ENCODE measurements at regions not wholly inside any gene's neighbourhood (a gene's known extent, or its start where the extent isn't known, plus 50 kb on each side); places are given as distances from the start of the nearest gene placed in this dataset.
"Not testable (repeated sequence)": the region's sequence is repeated elsewhere in the genome, so short reads cannot be mapped to it uniquely, and the experiment has no call there.

- Histone ChIP-seq H3K27me3 (replicated peaks in 1 of 7) (peaks cover 0 to 39% (median 0%) of the 10 kb centered on the region in 7 donors), H3K27ac (no peak overlapping the region), H3K4me1 (no peaks in the 10 kb centered on the region), H3K9me3 (peaks cover 0 to 20% (median 15%) of the 10 kb centered on the region in 8 donors), H3K4me3 (no peak overlapping the region), H3K36me3 (no peaks in the 10 kb centered on the region)
- 57 to 71% (median 60%) methylated on average over 9 of the region's 9 CpGs for WGBS, 5 donors
- no peak for TF ChIP-seq POLR2AphosphoS5 (IDR thresholded peaks at IDR 0.05)
- intact Hi-C loops (cut with DNase I; ENCODE audit: low total_unique reads) = no loop called here
- DNase-seq = no peak
These were observed 106.2 kb downstream of the KCNJ12 start for GRCh38 chr17:21482189-21482865.

DNA sequence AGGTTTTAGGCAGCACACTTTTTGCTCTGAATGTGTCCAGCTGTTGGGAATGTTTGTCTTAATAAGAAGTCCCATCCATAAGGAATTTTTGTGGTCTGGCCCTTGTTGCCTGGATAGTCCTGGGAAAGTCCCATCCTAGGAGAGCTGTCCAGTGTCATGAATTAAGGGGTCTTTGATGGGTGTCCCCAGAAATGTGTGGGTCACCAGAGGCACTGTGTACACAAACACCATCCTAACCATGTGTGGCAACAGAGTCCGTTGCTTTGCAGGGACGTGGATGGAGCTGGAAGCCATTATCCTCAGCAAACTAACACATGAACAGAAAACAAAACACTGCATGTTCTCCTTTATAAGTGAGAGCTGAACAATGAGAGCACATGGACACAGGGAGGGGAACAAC lies 111.9 kb downstream of the KCNJ12 start:
- H3K9me3 ChIP-seq; H3K27ac ChIP-seq; intact Hi-C loops (cut with DNase I; ENCODE audit: low total_unique reads); DNase-seq; H3K4me1 ChIP-seq; H3K36me3 ChIP-seq; H3K4me3 ChIP-seq: not testable (repeated sequence)
- H3K27me3 ChIP-seq (replicated peaks in 1 of 7) = peaks cover 0 to 14% (median 0%) of the 10 kb centered on the region in 7 donors
- 56 to 96% (median 81%) methylated on average over 2 of the region's 2 CpGs for WGBS, 5 donors

DNA sequence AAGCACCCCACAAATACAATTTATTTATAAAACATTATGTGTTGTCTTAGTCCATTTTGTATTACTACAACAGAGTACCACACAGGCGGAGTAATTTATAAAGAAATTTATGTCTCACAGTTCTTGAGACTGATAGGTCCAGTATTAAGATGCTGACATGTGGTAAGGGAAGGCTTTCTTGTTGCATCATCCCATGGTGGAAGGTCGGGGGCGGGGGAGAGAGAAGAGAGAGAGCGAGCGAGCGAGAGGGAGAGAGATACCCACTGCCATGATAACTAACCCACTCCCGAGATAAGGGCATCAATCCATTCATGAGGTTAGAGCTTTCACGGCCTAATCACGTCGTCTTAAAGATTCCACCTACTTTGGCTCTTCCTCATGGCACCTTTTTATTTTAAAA lies 117.8 kb downstream of the KCNJ12 start:
- intact Hi-C loops (cut with DNase I; ENCODE audit: low total_unique reads) = no loop called here
- H3K4me1 ChIP-seq = no peaks in the 10 kb centered on the region
- H3K4me3 ChIP-seq = no peak overlapping the region
- H3K27ac ChIP-seq = no peak overlapping the region
- no peaks in the 10 kb centered on the region for H3K9me3 ChIP-seq
- peaks cover 0 to 5% (median 0%) of the 10 kb centered on the region in 7 donors for H3K27me3 ChIP-seq (replicated peaks in 1 of 7)
- no peaks in the 10 kb centered on the region for H3K36me3 ChIP-seq
- no peak for DNase-seq
- WGBS, 5 donors = 89 to 96% (median 91%) methylated on average over 10 of the region's 10 CpGs
- no peak for TF ChIP-seq POLR2A (IDR thresholded peaks at IDR 0.05)
- TF ChIP-seq, protein P1, sequence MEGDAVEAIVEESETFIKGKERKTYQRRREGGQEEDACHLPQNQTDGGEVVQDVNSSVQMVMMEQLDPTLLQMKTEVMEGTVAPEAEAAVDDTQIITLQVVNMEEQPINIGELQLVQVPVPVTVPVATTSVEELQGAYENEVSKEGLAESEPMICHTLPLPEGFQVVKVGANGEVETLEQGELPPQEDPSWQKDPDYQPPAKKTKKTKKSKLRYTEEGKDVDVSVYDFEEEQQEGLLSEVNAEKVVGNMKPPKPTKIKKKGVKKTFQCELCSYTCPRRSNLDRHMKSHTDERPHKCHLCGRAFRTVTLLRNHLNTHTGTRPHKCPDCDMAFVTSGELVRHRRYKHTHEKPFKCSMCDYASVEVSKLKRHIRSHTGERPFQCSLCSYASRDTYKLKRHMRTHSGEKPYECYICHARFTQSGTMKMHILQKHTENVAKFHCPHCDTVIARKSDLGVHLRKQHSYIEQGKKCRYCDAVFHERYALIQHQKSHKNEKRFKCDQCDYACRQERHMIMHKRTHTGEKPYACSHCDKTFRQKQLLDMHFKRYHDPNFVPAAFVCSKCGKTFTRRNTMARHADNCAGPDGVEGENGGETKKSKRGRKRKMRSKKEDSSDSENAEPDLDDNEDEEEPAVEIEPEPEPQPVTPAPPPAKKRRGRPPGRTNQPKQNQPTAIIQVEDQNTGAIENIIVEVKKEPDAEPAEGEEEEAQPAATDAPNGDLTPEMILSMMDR (IDR thresholded peaks at IDR 0.05 in 8 of 11, conservative IDR thresholded peaks at IDR 0.05 in 3 of 11) = no peak
- no peak for TF ChIP-seq POLR2AphosphoS5 (IDR thresholded peaks at IDR 0.05)

DNA sequence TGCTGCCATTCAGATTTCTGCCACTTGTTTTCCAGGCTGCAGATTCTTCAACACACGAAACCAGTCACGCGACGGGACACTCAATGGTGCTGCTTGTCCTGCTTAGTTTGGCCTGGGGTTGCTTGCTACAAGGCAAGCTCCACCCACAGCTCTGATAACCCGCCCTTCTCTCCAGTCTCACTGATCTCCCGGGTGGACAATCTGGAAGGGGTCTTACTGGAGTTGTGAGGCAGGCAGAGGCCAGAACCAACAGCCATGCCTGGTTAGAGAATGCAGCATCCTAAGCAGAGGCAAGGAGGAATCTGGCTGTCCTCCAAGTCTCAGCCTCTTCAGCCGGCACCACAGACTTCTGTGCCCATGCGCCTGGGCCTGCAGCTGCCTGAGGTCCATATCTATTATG lies 119.1 kb downstream of the KCNJ12 start:
- no peak for DNase-seq
- no peak for TF ChIP-seq POLR2A (IDR thresholded peaks at IDR 0.05)
- TF ChIP-seq, protein P1 (IDR thresholded peaks at IDR 0.05 in 8 of 11, conservative IDR thresholded peaks at IDR 0.05 in 3 of 11) = no peak
- no peak for TF ChIP-seq POLR2AphosphoS5 (IDR thresholded peaks at IDR 0.05)
- Histone ChIP-seq H3K27ac (no peak overlapping the region), H3K27me3 (replicated peaks in 1 of 7) (peaks cover 0 to 5% (median 0%) of the 10 kb centered on the region in 7 donors), H3K4me1 (no peaks in the 10 kb centered on the region), H3K4me3 (no peak overlapping the region), H3K9me3 (no peaks in the 10 kb centered on the region), H3K36me3 (no peaks in the 10 kb centered on the region)
- intact Hi-C loops (cut with DNase I; ENCODE audit: low total_unique reads) = no loop called here
- WGBS, 5 donors = 83 to 91% (median 86%) methylated on average over 6 to 8 of the region's 8 CpGs

GRCh38 chr17:21500064-21500463 lies 123.9 kb downstream of the KCNJ12 start:
- Histone ChIP-seq H3K27me3 (replicated peaks in 1 of 7) (peaks cover 0 to 5% (median 0%) of the 10 kb centered on the region in 7 donors), H3K36me3 (no peaks in the 10 kb centered on the region), H3K27ac (no peak overlapping the region), H3K4me1 (no peaks in the 10 kb centered on the region), H3K4me3 (no peak overlapping the region), H3K9me3 (no peaks in the 10 kb centered on the region)
- WGBS, 5 donors = 59 to 72% (median 65%) methylated on average over 5 of the region's 5 CpGs
- DNase-seq = no peak
- TF ChIP-seq POLR2A (IDR thresholded peaks at IDR 0.05) (no peak), POLR2AphosphoS5 (IDR thresholded peaks at IDR 0.05) (no peak)
- TF ChIP-seq, protein P1 (IDR thresholded peaks at IDR 0.05 in 8 of 11, conservative IDR thresholded peaks at IDR 0.05 in 3 of 11) = no peak
- intact Hi-C loops (cut with DNase I; ENCODE audit: low total_unique reads) = no loop called here

GRCh38 chr17:21501927-21502700 lies 126.0 kb downstream of the KCNJ12 start:
- H3K36me3 ChIP-seq; DNase-seq; H3K9me3 ChIP-seq; intact Hi-C loops (cut with DNase I; ENCODE audit: low total_unique reads); H3K4me3 ChIP-seq; H3K4me1 ChIP-seq; H3K27ac ChIP-seq: not testable (repeated sequence)
- peaks cover 0 to 14% (median 0%) of the 10 kb centered on the region in 7 donors for H3K27me3 ChIP-seq (replicated peaks in 1 of 7)
- WGBS, 5 donors = 74 to 81% (median 80%) methylated on average over 15 of the region's 15 CpGs
